H1 (cell line): ENCODE measurements at regions not wholly inside any gene's neighbourhood (a gene's known extent, or its start where the extent isn't known, plus 50 kb on each side); places are given as distances from the start of the nearest gene placed in this dataset.

Source experiments
- CBX5 ChIP-seq: fragments of 300-800, 300-1000 bp; sonication (generic); IDR thresholded peaks from 2 replicates; pipeline ENCODE4 v1.7.1; 2016; ENCODE audit warnings: antibody characterized with exemption, low read length, low read depth
- EGR1 ChIP-seq: IDR thresholded peaks from 2 replicates; pipeline ENCODE4 v1.6.1; 2011; ENCODE audit warnings: low read depth, low read length, borderline replicate concordance
- HDAC2 ChIP-seq, 2 experiments: fragments of 300-600 bp in 1 of 2; sonication (generic) in 1 of 2; IDR thresholded peaks; 2 replicates each; pipeline ENCODE4 v1.6.1; 2011 to 2012; ENCODE audit warnings: low read depth in 2 of 2, low read length in 2 of 2, mild to moderate bottlenecking in 2 of 2, moderate library complexity in 2 of 2, borderline replicate concordance in 1 of 2, inconsistent platforms in 1 of 2
- KDM4A ChIP-seq: IDR thresholded peaks from one replicate; pipeline ENCODE4 v1.7.1; 2012; ENCODE audit warnings: low read depth, mild to moderate bottlenecking, moderate library complexity, low read length, inconsistent platforms; ENCODE audit not compliant: severe bottlenecking
- RBBP5 ChIP-seq: IDR thresholded peaks from 2 replicates; pipeline ENCODE4 v1.7.1; 2012; ENCODE audit warnings: low read depth, mild to moderate bottlenecking, inconsistent platforms, low read length, moderate library complexity, borderline replicate concordance
- RXRA ChIP-seq: IDR thresholded peaks from 2 replicates; pipeline ENCODE4 v1.6.1; 2011; ENCODE audit warnings: low read depth, mild to moderate bottlenecking, low read length, moderate library complexity; ENCODE audit not compliant: insufficient read depth
- ZNF274 ChIP-seq: IDR thresholded peaks from 2 replicates; pipeline ENCODE4 v1.7.0; 2012; ENCODE audit warnings: low read length, borderline replicate concordance; ENCODE audit errors: extremely low read depth

DNA sequence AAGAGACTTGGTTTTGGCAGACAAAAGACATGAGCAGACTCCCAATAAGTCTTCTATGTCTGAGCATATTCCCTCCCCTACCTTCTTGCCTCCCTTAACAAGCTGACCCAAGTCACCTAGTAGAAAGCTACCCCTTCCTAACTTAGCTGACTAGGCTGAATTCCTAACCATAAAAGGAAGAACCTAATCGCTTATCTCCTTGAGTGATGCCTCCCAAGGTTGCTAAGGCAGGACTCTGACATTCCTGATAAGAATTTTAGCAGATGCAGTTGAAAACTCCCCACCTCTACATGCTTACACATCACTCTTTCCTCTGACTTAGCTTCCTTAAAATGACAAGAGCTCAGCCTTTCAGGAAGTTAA is 704.7 kb upstream of the MBL2 start (continued):
- TF ChIP-seq RBBP5 (no peak), KDM4A (no peak), RXRA (no peak), CBX5 (no peak), ZNF274 (no peak), HDAC2 (IDR thresholded peaks at IDR 0.05; ENCODE audit: borderline replicate concordance in 1 of 2, low read depth in 2 of 2, low read length in 2 of 2) (no peak), EGR1 (no peak)
- TF ChIP-seq, all 59 proteins: peak for 6
